K562 (cell line): ENCODE measurements at regions not wholly inside any gene's neighbourhood (a gene's known extent, or its start where the extent isn't known, plus 50 kb on each side); places are given as distances from the start of the nearest gene placed in this dataset.

Source experiments
- ATAC-seq: fragments of 200-7000 bp; cut with Tn5 transposase; 3 replicates; pipeline ENCODE4 v1.9.1; 2020; ENCODE audit warnings: moderate library complexity
- BruUV-seq: library from RNA; stranded (reverse); fragments of 400-500 nt; replicated peaks from 2 replicates; lab custom pipeline; 2021; lab: Mats Ljungman, UMichigan
- CTCF ChIA-PET: fragments of 300-600 bp; formaldehyde crosslinking; extraction: SDS; loops from one replicate; lab custom pipeline; 2021; ENCODE audit warnings: low intra/inter-chr PET ratio; lab: Yijun Ruan, JAX
- POLR2A ChIA-PET: fragments of 300-600, 350-650 bp; sonication (Branson Sonifier 250); formaldehyde crosslinking; extraction: SDS; loops from one replicate; lab custom pipeline; 2021; ENCODE audit warnings: antibody characterized with exemption, inconsistent platforms; lab: Yijun Ruan, JAX
- DNase-seq, 4 experiments: peaks; one replicate each; pipeline versions ENCODE4 v3.0.0 to v3.0.0-alpha.2; 2011 to 2018; ENCODE audit warnings: low spot score in 3 of 4, mixed read lengths in 3 of 4; ENCODE audit errors: extremely low read depth in 1 of 4
- FAIRE-seq: peaks from 2 replicates; lab custom pipeline; 2011; peaks lifted over from hg19 to GRCh38; lab: Jason Lieb, UNC
- H2AFZ ChIP-seq: 2 replicates; pipeline ENCODE4 v1.6.0; 2011; ENCODE audit warnings: low read depth, low read length, control low read depth, inconsistent platforms
- H3K27ac ChIP-seq: fragments of 200-600 bp; 3 replicates; pipeline ENCODE4 v1.8.0; 2011; ENCODE audit warnings: low read depth, mild to moderate bottlenecking, control low read depth, inconsistent platforms, low read length, moderate library complexity, mixed read lengths; ENCODE audit errors: extremely low read depth
- H3K27me3 ChIP-seq, 2 experiments: fragments of 300-600 bp in 1 of 2; 2 replicates in 1 of 2; 3 replicates in 1 of 2; pipeline versions ENCODE4 v1.6.0 to v1.8.0; 2011; ENCODE audit warnings: inconsistent platforms in 2 of 2, low read length in 2 of 2, mild to moderate bottlenecking in 1 of 2, mixed read lengths in 1 of 2, moderate library complexity in 1 of 2; ENCODE audit not compliant: control insufficient read depth in 2 of 2, insufficient read depth in 2 of 2
- H3K36me3 ChIP-seq: fragments of 300-600 bp; 3 replicates; pipeline ENCODE4 v1.8.0; 2011; ENCODE audit warnings: mild to moderate bottlenecking, low read length, inconsistent platforms; ENCODE audit not compliant: control insufficient read depth, insufficient read depth
- H3K4me1 ChIP-seq, 2 experiments: fragments of 200-600 bp in 1 of 2; replicated peaks in 1 of 2; 2 replicates in 1 of 2; 3 replicates in 1 of 2; pipeline versions ENCODE4 v1.5.1 to v1.8.0; 2011; ENCODE audit warnings: inconsistent platforms in 2 of 2, low read length in 2 of 2, mild to moderate bottlenecking in 1 of 2, mixed read lengths in 1 of 2, moderate library complexity in 1 of 2; ENCODE audit not compliant: control insufficient read depth in 2 of 2, insufficient read depth in 2 of 2
- H3K4me2 ChIP-seq: 2 replicates; pipeline ENCODE4 v1.6.1; 2011; ENCODE audit warnings: low read length, control low read depth, inconsistent platforms, mixed read lengths; ENCODE audit not compliant: insufficient read depth
- H3K4me3 ChIP-seq: fragments of 200-600 bp; sonication (generic), shearing (Covaris generic); 2 replicates; pipeline ENCODE4 v1.5.1; 2016; ENCODE audit warnings: control low read depth, inconsistent platforms
- H3K79me2 ChIP-seq: fragments of 200-600 bp; 3 replicates; pipeline ENCODE4 v1.8.0; 2011; ENCODE audit warnings: low read length, inconsistent platforms; ENCODE audit not compliant: control insufficient read depth, insufficient read depth
- H3K9ac ChIP-seq, 2 experiments: 2 replicates each; pipeline versions ENCODE4 v1.6.0 to v1.6.1; 2011; ENCODE audit warnings: low read depth in 2 of 2, low read length in 2 of 2, control low read depth in 1 of 2, inconsistent platforms in 1 of 2, mild to moderate bottlenecking in 1 of 2, mixed read lengths in 1 of 2; ENCODE audit not compliant: insufficient read depth in 1 of 2
- H3K9me1 ChIP-seq: one replicate; pipeline ENCODE4 v1.6.0; 2011; ENCODE audit warnings: inconsistent platforms, mild to moderate bottlenecking, low read length, moderate library complexity; ENCODE audit not compliant: control insufficient read depth, insufficient read depth
- H3K9me3 ChIP-seq: replicated peaks from 2 replicates; pipeline ENCODE4 v1.5.1; 2011; ENCODE audit warnings: low read depth, low read length, inconsistent platforms; ENCODE audit not compliant: control insufficient read depth, insufficient read depth
- H4K20me1 ChIP-seq: replicated peaks from 2 replicates; pipeline ENCODE4 v1.6.1; 2011; ENCODE audit warnings: low read length, inconsistent platforms, mixed read lengths; ENCODE audit not compliant: control insufficient read depth, insufficient read depth
- ATF6 ChIP-seq: sonication (generic); formaldehyde crosslinking; IDR thresholded peaks from 2 replicates; pipeline ENCODE4 v1.4.0; 2020; ENCODE audit warnings: mild to moderate bottlenecking, missing genetic modification reagents
- BCL6 ChIP-seq: fragments of 250-450 bp; sonication (Bioruptor Pico); IDR thresholded peaks from 2 replicates; pipeline ENCODE4 v1.4.0; 2020
- BHLHE40 ChIP-seq: IDR thresholded peaks from 2 replicates; pipeline ENCODE4 v1.6.1; 2011; ENCODE audit warnings: low read length, improper control_type of control experiment
- CREB3 ChIP-seq: fragments of 450-650 bp; conservative IDR thresholded peaks from 2 replicates; pipeline ENCODE4 v1.6.1; 2016; ENCODE audit warnings: missing genetic modification characterization, low read depth, mild to moderate bottlenecking, missing compliant biosample characterization, moderate library complexity
- E2F1 ChIP-seq: sonication (generic); formaldehyde crosslinking; IDR thresholded peaks from 2 replicates; pipeline ENCODE4 v1.8.1; 2023; ENCODE audit warnings: mild to moderate bottlenecking, missing genetic modification reagents, moderate library complexity
- E2F3 ChIP-seq: fragments of 250-450 bp; sonication (Bioruptor Pico); IDR thresholded peaks from 2 replicates; pipeline ENCODE4 v1.4.0; 2020; ENCODE audit warnings: mild to moderate bottlenecking
- FOXJ3 ChIP-seq: sonication (generic); formaldehyde crosslinking; IDR thresholded peaks from 2 replicates; pipeline ENCODE4 v1.4.0; 2020; ENCODE audit warnings: mild to moderate bottlenecking, missing genetic modification reagents
- HNRNPK ChIP-seq: fragments of 200-400 bp; formaldehyde crosslinking; IDR thresholded peaks from one replicate; pipeline ENCODE4 v1.6.1; 2018; ENCODE audit warnings: mild to moderate bottlenecking, low read depth, low read length; ENCODE audit not compliant: poor library complexity, severe bottlenecking
- NR2C1 ChIP-seq, 2 experiments: fragments of 450-650 bp; IDR thresholded peaks; 2 replicates each; pipeline ENCODE4 v1.6.1; 2017; ENCODE audit warnings: mild to moderate bottlenecking in 2 of 2, antibody characterized with exemption in 1 of 2, inconsistent platforms in 1 of 2, missing compliant biosample characterization in 1 of 2, missing genetic modification characterization in 1 of 2
- PTTG1 ChIP-seq: fragments of 450-650 bp; IDR thresholded peaks from 2 replicates; pipeline ENCODE4 v1.6.1; 2016; ENCODE audit warnings: low read depth, mild to moderate bottlenecking, missing genetic modification characterization, missing compliant biosample characterization
- PURB ChIP-seq: sonication (generic); formaldehyde crosslinking; IDR thresholded peaks from 2 replicates; pipeline ENCODE4 v1.9.0; 2021; ENCODE audit warnings: low read depth, mild to moderate bottlenecking, missing genetic modification reagents
- ZBTB34 ChIP-seq: fragments of 250-450 bp; sonication (Bioruptor Pico); IDR thresholded peaks from 2 replicates; pipeline ENCODE4 v1.8.0; 2021; ENCODE audit warnings: mild to moderate bottlenecking, moderate library complexity
- ZNF165 ChIP-seq: fragments of 250-450 bp; sonication (Bioruptor Pico); IDR thresholded peaks from 2 replicates; pipeline ENCODE4 v1.4.0; 2020; ENCODE audit warnings: borderline replicate concordance
- ZNF395 ChIP-seq: fragments of 200-800 bp; sonication (Bioruptor generic); IDR thresholded peaks from 2 replicates; pipeline ENCODE4 v1.6.1; 2017; ENCODE audit warnings: missing genetic modification characterization, missing compliant biosample characterization
- ZNF785 ChIP-seq: fragments of 250-450 bp; sonication (Bioruptor Pico); IDR thresholded peaks from 2 replicates; pipeline ENCODE4 v1.4.0; 2020; ENCODE audit warnings: mild to moderate bottlenecking
- WGBS: fragments of 100-300 bp; shearing (Covaris generic); methylation state at CpG from one replicate; pipeline ENCODE4 v1.1.6; 2016; ENCODE audit warnings: low coverage, mixed read lengths; ENCODE audit not compliant: insufficient coverage; ENCODE audit errors: missing lambda C conversion rate; 5-methylcytosine and 5-hydroxymethylcytosine counted together
- in situ Hi-C: fragments of 300-500 bp; cut with MboI; formaldehyde crosslinking; loops from 4 replicates; pipeline ENCODE4 v1.15.0; 2018; ENCODE audit warnings: inconsistent platforms, mixed read lengths
- intact Hi-C: fragments of 100-400 bp; cut with micrococcal nuclease; formaldehyde crosslinking; loops from 2 replicates; pipeline ENCODE4 v1.14.2; 2022

GRCh38 chr6:41448256-41448655 lies 97.9 kb upstream of the FOXP4 start:
- H3K27me3 ChIP-seq: peaks cover 32 to 77% of the 10 kb centered on the region in 2 experiments
- H3K9ac ChIP-seq: no peak overlapping the region
- intact Hi-C loops (no loop called here), in situ Hi-C loops (no loop called here)
- H3K79me2 ChIP-seq: no peaks in the 10 kb centered on the region
- no peak overlapping the region for H3K4me2 ChIP-seq
- no TSS peak for BruUV-seq
- H3K4me1 ChIP-seq: peaks cover 6 to 9% of the 10 kb centered on the region in 2 experiments; a peak in 4 of 5 replicates
- FAIRE-seq (peak; percentile 6), DNase-seq (no peak), ATAC-seq (no peak)
- no peaks in the 10 kb centered on the region for H3K9me1 ChIP-seq
- TF ChIP-seq ZNF165 (no peak), E2F3 (no peak), FOXJ3 (CRISPR knock-in tag) (no peak), PTTG1 (tag) (no peak), HNRNPK (no peak), BHLHE40 (no peak), ATF6 (CRISPR knock-in tag) (no peak), NR2C1 (IDR thresholded peaks at IDR 0.05) (no peak), NR2C1 (tag; IDR thresholded peaks at IDR 0.05) (no peak), ZBTB34 (no peak), ZNF395 (CRISPR knock-in tag) (no peak), E2F1 (no peak), CREB3 (tag) (no peak), BCL6 (CRISPR knock-in tag) (no peak), PURB (no peak), ZNF785 (CRISPR knock-in tag) (no peak)
- peaks cover 32% of the 10 kb centered on the region; the same call in 1 of the 2 replicates for H4K20me1 ChIP-seq
- no peaks in the 10 kb centered on the region for H3K36me3 ChIP-seq
- H2AFZ ChIP-seq: no peak overlapping the region
- ChIA-PET POLR2A (interaction anchor here (0.6 kb wide), 1 partner anchor 60 kb away, joined by 3 read pairs; no protein-coding TSS in a partner anchor), CTCF (no interaction called here)
- H3K4me3 ChIP-seq: no peak overlapping the region
- H3K9me3 ChIP-seq: no peaks in the 10 kb centered on the region
- 17% methylated on average over 1 of the region's 1 CpG for WGBS
- H3K27ac ChIP-seq: no peak overlapping the region
